SK-N-SH treated with all-trans-retinoic acid at 6 μM for 48 hours (cell line): ENCODE measurements at regions not wholly inside any gene's neighbourhood (a gene's known extent, or its start where the extent isn't known, plus 50 kb on each side); places are given as distances from the start of the nearest gene placed in this dataset.

ENCODE experiments used
- ATAC-seq: fragments of 200-7000 bp; cut with Tn5 transposase; 3 replicates; pipeline ENCODE4 v1.9.1; 2020; ENCODE audit warnings: mild to moderate bottlenecking, moderate library complexity
- ARNTL ChIP-seq: fragments of 450-650 bp; formaldehyde crosslinking; IDR thresholded peaks from 2 replicates; pipeline ENCODE4 v1.5.0; 2020; ENCODE audit warnings: low read depth, mild to moderate bottlenecking, moderate library complexity, borderline replicate concordance
- CREB5 ChIP-seq: fragments of 250-450 bp; sonication (Bioruptor Pico); IDR thresholded peaks from 2 replicates; pipeline ENCODE4 v1.5.1; 2020; ENCODE audit warnings: low read depth, mild to moderate bottlenecking, moderate library complexity
- CSDC2 ChIP-seq: fragments of 250-450 bp; sonication (Bioruptor Pico); IDR thresholded peaks from 2 replicates; pipeline ENCODE4 v1.5.0; 2020; ENCODE audit warnings: mild to moderate bottlenecking, moderate library complexity
- ESRRG ChIP-seq: fragments of 250-450 bp; sonication (Bioruptor Pico); IDR thresholded peaks from 2 replicates; pipeline ENCODE4 v1.6.1; 2021; ENCODE audit warnings: mild to moderate bottlenecking
- GLIS3 ChIP-seq: fragments of 250-450 bp; sonication (Bioruptor Pico); IDR thresholded peaks from 2 replicates; pipeline ENCODE4 v1.5.0; 2020; ENCODE audit warnings: mild to moderate bottlenecking, moderate library complexity
- OSR1 ChIP-seq: fragments of 250-450 bp; sonication (Bioruptor Pico); IDR thresholded peaks from 2 replicates; pipeline ENCODE4 v1.8.0; 2022; ENCODE audit warnings: moderate library complexity, mild to moderate bottlenecking, inconsistent platforms
- PPARA ChIP-seq: fragments of 250-450 bp; sonication (Bioruptor Pico); IDR thresholded peaks from 2 replicates; pipeline ENCODE4 v1.5.0; 2020; ENCODE audit warnings: mild to moderate bottlenecking, borderline replicate concordance
- RARB ChIP-seq: fragments of 250-450 bp; sonication (Bioruptor Pico); IDR thresholded peaks from 2 replicates; pipeline ENCODE4 v1.8.0; 2021; ENCODE audit warnings: mild to moderate bottlenecking, moderate library complexity
- SNAI2 ChIP-seq: fragments of 250-450 bp; sonication (Bioruptor Pico); IDR thresholded peaks from 2 replicates; pipeline ENCODE4 v1.5.0; 2020; ENCODE audit warnings: mild to moderate bottlenecking, moderate library complexity
- TOX ChIP-seq: fragments of 250-450 bp; sonication (Bioruptor Pico); IDR thresholded peaks from 2 replicates; pipeline ENCODE4 v1.8.0; 2021; ENCODE audit warnings: mild to moderate bottlenecking, moderate library complexity, borderline replicate concordance
- TSHZ2 ChIP-seq: fragments of 250-450 bp; sonication (Bioruptor Pico); IDR thresholded peaks from 2 replicates; pipeline ENCODE4 v1.5.0; 2020; ENCODE audit warnings: mild to moderate bottlenecking, moderate library complexity
- ZC3H10 ChIP-seq: fragments of 250-450 bp; sonication (Bioruptor Pico); IDR thresholded peaks from 2 replicates; pipeline ENCODE4 v1.5.1; 2021; ENCODE audit warnings: mild to moderate bottlenecking, moderate library complexity
- ZFP3 ChIP-seq: fragments of 250-450 bp; sonication (Bioruptor Pico); IDR thresholded peaks from 2 replicates; pipeline ENCODE4 v1.5.0; 2020; ENCODE audit warnings: mild to moderate bottlenecking, moderate library complexity
- ZFP30 ChIP-seq: fragments of 450-650 bp; formaldehyde crosslinking; IDR thresholded peaks from 2 replicates; pipeline ENCODE4 v1.5.0; 2022; ENCODE audit warnings: mild to moderate bottlenecking, moderate library complexity
- ZNF565 ChIP-seq: fragments of 450-650 bp; formaldehyde crosslinking; conservative IDR thresholded peaks from 2 replicates; pipeline ENCODE4 v1.5.0; 2020; ENCODE audit warnings: low read depth, mild to moderate bottlenecking, moderate library complexity
- TF ChIP-seq, protein P1 (sequence below): fragments of 250-450 bp; sonication (Bioruptor Pico); IDR thresholded peaks from 2 replicates; pipeline ENCODE4 v1.8.0; 2021; ENCODE audit warnings: low read depth, mild to moderate bottlenecking, moderate library complexity, borderline replicate concordance
- TF ChIP-seq, protein P2 (sequence below): fragments of 250-450 bp; sonication (Bioruptor Pico); IDR thresholded peaks from 2 replicates; pipeline ENCODE4 v1.5.1; 2021; ENCODE audit warnings: mild to moderate bottlenecking, moderate library complexity

- TF ChIP-seq, protein P1, sequence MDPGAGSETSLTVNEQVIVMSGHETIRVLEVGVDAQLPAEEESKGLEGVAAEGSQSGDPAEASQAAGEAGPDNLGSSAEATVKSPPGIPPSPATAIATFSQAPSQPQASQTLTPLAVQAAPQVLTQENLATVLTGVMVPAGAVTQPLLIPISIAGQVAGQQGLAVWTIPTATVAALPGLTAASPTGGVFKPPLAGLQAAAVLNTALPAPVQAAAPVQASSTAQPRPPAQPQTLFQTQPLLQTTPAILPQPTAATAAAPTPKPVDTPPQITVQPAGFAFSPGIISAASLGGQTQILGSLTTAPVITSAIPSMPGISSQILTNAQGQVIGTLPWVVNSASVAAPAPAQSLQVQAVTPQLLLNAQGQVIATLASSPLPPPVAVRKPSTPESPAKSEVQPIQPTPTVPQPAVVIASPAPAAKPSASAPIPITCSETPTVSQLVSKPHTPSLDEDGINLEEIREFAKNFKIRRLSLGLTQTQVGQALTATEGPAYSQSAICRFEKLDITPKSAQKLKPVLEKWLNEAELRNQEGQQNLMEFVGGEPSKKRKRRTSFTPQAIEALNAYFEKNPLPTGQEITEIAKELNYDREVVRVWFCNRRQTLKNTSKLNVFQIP = no peak
- TF ChIP-seq ZC3H10 (CRISPR knock-in tag) (no peak), GLIS3 (CRISPR knock-in tag) (no peak)
Observed at GRCh38 chr7:138228119-138228518, 151.9 kb downstream of the AKR1D1 start (continued).

GRCh38 chr7:138228769-138229168, 152.5 kb downstream of the AKR1D1 start:
- no peak for ATAC-seq
- TF ChIP-seq SNAI2 (CRISPR knock-in tag) (no peak), ZFP3 (CRISPR knock-in tag) (no peak), OSR1 (CRISPR knock-in tag) (no peak), ZNF565 (CRISPR knock-in tag) (no peak), GLIS3 (CRISPR knock-in tag) (no peak), RARB (CRISPR knock-in tag) (no peak), TSHZ2 (CRISPR knock-in tag) (no peak), ZFP30 (CRISPR knock-in tag) (no peak), TOX (no peak), PPARA (CRISPR knock-in tag) (no peak), CREB5 (CRISPR knock-in tag) (no peak)

DNA sequence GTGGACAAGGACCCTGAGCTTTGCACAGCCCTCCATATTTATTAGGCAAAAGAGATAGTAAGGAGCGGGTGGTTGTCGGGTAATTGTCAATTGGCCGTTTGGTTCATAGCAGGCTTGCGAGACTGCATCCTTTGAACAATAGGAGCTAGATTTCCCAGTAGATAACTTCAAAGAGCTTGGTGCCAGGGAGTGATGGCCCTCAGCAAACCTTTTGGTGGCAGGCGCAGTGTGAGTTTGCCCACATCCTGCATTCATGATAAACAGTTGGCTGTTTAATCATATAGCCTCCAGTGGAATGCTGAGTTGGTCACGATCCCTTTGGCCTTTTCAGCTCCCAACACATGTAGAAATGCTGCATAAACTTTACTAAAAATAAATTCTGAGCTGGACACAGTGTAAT, 156.9 kb downstream of the AKR1D1 start:
- no peak for TF ChIP-seq PPARA (CRISPR knock-in tag)
- no peak for TF ChIP-seq CSDC2 (CRISPR knock-in tag)
- TF ChIP-seq ARNTL (CRISPR knock-in tag) = no peak
- TF ChIP-seq TSHZ2 (CRISPR knock-in tag) = no peak
- TF ChIP-seq, protein P2, sequence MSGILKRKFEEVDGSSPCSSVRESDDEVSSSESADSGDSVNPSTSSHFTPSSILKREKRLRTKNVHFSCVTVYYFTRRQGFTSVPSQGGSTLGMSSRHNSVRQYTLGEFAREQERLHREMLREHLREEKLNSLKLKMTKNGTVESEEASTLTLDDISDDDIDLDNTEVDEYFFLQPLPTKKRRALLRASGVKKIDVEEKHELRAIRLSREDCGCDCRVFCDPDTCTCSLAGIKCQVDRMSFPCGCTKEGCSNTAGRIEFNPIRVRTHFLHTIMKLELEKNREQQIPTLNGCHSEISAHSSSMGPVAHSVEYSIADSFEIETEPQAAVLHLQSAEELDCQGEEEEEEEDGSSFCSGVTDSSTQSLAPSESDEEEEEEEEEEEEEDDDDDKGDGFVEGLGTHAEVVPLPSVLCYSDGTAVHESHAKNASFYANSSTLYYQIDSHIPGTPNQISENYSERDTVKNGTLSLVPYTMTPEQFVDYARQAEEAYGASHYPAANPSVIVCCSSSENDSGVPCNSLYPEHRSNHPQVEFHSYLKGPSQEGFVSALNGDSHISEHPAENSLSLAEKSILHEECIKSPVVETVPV (CRISPR knock-in tag) = no peak
- TF ChIP-seq ZC3H10 (CRISPR knock-in tag) = no peak
- no peak for TF ChIP-seq ZNF565 (CRISPR knock-in tag)
- no peak for TF ChIP-seq TOX
- no peak for TF ChIP-seq CREB5 (CRISPR knock-in tag)
- no peak for TF ChIP-seq ESRRG (CRISPR knock-in tag)
- ATAC-seq = no peak
